HEK293 (cell line): ENCODE measurements at regions not wholly inside any gene's neighbourhood (a gene's known extent, or its start where the extent isn't known, plus 50 kb on each side); places are given as distances from the start of the nearest gene placed in this dataset.
A peak's percentile ranks its signal among the peaks of the same experiment; 100 is the strongest.

Experiments
- CTCF ChIA-PET: fragments of 350-600 bp; formaldehyde crosslinking; extraction: SDS; loops from one replicate; lab custom pipeline; 2021; ENCODE audit warnings: antibody characterized with exemption; lab: Yijun Ruan, JAX
- POLR2A ChIA-PET: fragments of 300-600 bp; formaldehyde crosslinking; extraction: SDS; loops from one replicate; lab custom pipeline; 2020; ENCODE audit warnings: antibody characterized with exemption, inconsistent platforms; lab: Yijun Ruan, JAX
- H3K27ac ChIP-seq: fragments of 200-500 bp; sonication (Bioruptor generic); 2 replicates; pipeline ENCODE4 v1.5.1; 2014; ENCODE audit warnings: low read depth, low read length, control low read depth, inconsistent platforms; ENCODE audit errors: extremely low read depth
- H3K36me3 ChIP-seq, 2 experiments: fragments of 200-500 bp in 1 of 2; sonication (Bioruptor generic) in 1 of 2; 1 replicate in 1 of 2; 2 replicates in 1 of 2; pipeline ENCODE4 v1.5.1; 2014 to 2017; ENCODE audit warnings: inconsistent platforms in 2 of 2, low read length in 2 of 2; ENCODE audit not compliant: control insufficient read depth in 2 of 2, insufficient read depth in 1 of 2
- H3K4me1 ChIP-seq: fragments of 200-500 bp; sonication (Bioruptor generic); 2 replicates; pipeline ENCODE4 v1.5.1; 2014; ENCODE audit warnings: mild to moderate bottlenecking, low read length, inconsistent platforms; ENCODE audit not compliant: control insufficient read depth, insufficient read depth
- H3K4me3 ChIP-seq: 2 replicates; pipeline ENCODE4 v1.5.1; 2011; ENCODE audit warnings: low read depth, mild to moderate bottlenecking, control low read depth, low read length, moderate library complexity
- H3K9me3 ChIP-seq: fragments of 200-500 bp; sonication (Bioruptor generic); 2 replicates; pipeline ENCODE4 v1.5.1; 2014; ENCODE audit warnings: low read depth, low read length, inconsistent platforms; ENCODE audit not compliant: control insufficient read depth, insufficient read depth
- KLF10 ChIP-seq: fragments of 450-650 bp; IDR thresholded peaks from 2 replicates; pipeline ENCODE4 v1.5.1; 2018; ENCODE audit warnings: missing biosample characterization, mild to moderate bottlenecking, missing genetic modification characterization
- KLF8 ChIP-seq: fragments of 450-650 bp; formaldehyde crosslinking; IDR thresholded peaks from 2 replicates; pipeline ENCODE4 v1.5.1; 2016; ENCODE audit warnings: missing biosample characterization, missing genetic modification characterization
- SCRT1 ChIP-seq: fragments of 450-650 bp; formaldehyde crosslinking; IDR thresholded peaks from 2 replicates; pipeline ENCODE4 v1.5.1; 2016; ENCODE audit warnings: missing biosample characterization, missing genetic modification characterization, borderline replicate concordance
- SCRT2 ChIP-seq: fragments of 450-650 bp; formaldehyde crosslinking; IDR thresholded peaks from 2 replicates; pipeline ENCODE4 v1.5.1; 2016; ENCODE audit warnings: missing biosample characterization, missing genetic modification characterization
- SP7 ChIP-seq: fragments of 450-650 bp; formaldehyde crosslinking; IDR thresholded peaks from 2 replicates; pipeline ENCODE4 v1.5.1; 2016; ENCODE audit warnings: missing biosample characterization, missing genetic modification characterization
- TRIM28 ChIP-seq: IDR thresholded peaks from 2 replicates; pipeline ENCODE4 v1.6.1; 2011; ENCODE audit warnings: low read length, control low read depth, borderline replicate concordance
- ZBTB17 ChIP-seq: fragments of 450-650 bp; formaldehyde crosslinking; IDR thresholded peaks from 2 replicates; pipeline ENCODE4 v1.5.1; 2016; ENCODE audit warnings: missing biosample characterization, missing genetic modification characterization
- ZFP41 ChIP-seq: fragments of 450-650 bp; formaldehyde crosslinking; IDR thresholded peaks from 2 replicates; pipeline ENCODE4 v1.5.1; 2016; ENCODE audit warnings: missing biosample characterization, missing genetic modification characterization, borderline replicate concordance
- ZNF146 ChIP-seq: fragments of 450-650 bp; formaldehyde crosslinking; IDR thresholded peaks from 2 replicates; pipeline ENCODE4 v1.5.1; 2016; ENCODE audit warnings: missing biosample characterization, missing genetic modification characterization
- ZNF175 ChIP-seq: fragments of 450-650 bp; formaldehyde crosslinking; IDR thresholded peaks from 2 replicates; pipeline ENCODE4 v1.5.1; 2016; ENCODE audit warnings: missing biosample characterization, missing genetic modification characterization
- ZNF221 ChIP-seq: fragments of 450-650 bp; formaldehyde crosslinking; IDR thresholded peaks from 2 replicates; pipeline ENCODE4 v1.5.1; 2017; ENCODE audit warnings: missing biosample characterization, missing genetic modification characterization, borderline replicate concordance
- ZNF24 ChIP-seq: fragments of 450-650 bp; formaldehyde crosslinking; IDR thresholded peaks from 2 replicates; pipeline ENCODE4 v1.5.1; 2016; ENCODE audit warnings: missing biosample characterization, missing genetic modification characterization
- ZNF302 ChIP-seq: fragments of 450-650 bp; formaldehyde crosslinking; IDR thresholded peaks from 2 replicates; pipeline ENCODE4 v1.5.1; 2016; ENCODE audit warnings: missing biosample characterization, missing genetic modification characterization, low read depth
- ZNF366 ChIP-seq: fragments of 450-650 bp; formaldehyde crosslinking; conservative IDR thresholded peaks from 2 replicates; pipeline ENCODE4 v1.5.1; 2016; ENCODE audit warnings: missing biosample characterization, missing genetic modification characterization
- ZNF394 ChIP-seq: fragments of 450-650 bp; formaldehyde crosslinking; IDR thresholded peaks from 2 replicates; pipeline ENCODE4 v1.5.1; 2016; ENCODE audit warnings: missing biosample characterization, missing genetic modification characterization, mild to moderate bottlenecking, moderate library complexity, borderline replicate concordance
- ZNF426 ChIP-seq: fragments of 450-650 bp; formaldehyde crosslinking; IDR thresholded peaks from 2 replicates; pipeline ENCODE4 v1.5.1; 2017; ENCODE audit warnings: missing biosample characterization, missing genetic modification characterization, mild to moderate bottlenecking, inconsistent platforms, moderate library complexity
- ZNF529 ChIP-seq: fragments of 450-650 bp; formaldehyde crosslinking; IDR thresholded peaks from 2 replicates; pipeline ENCODE4 v1.5.1; 2017; ENCODE audit warnings: missing genetic modification characterization, missing biosample characterization; ENCODE audit not compliant: insufficient replicate concordance
- ZNF549 ChIP-seq: fragments of 450-650 bp; IDR thresholded peaks from 2 replicates; pipeline ENCODE4 v1.5.1; 2018; ENCODE audit warnings: missing biosample characterization, missing genetic modification characterization, mild to moderate bottlenecking, inconsistent platforms, moderate library complexity
- ZNF623 ChIP-seq: fragments of 450-650 bp; formaldehyde crosslinking; IDR thresholded peaks from 2 replicates; pipeline ENCODE4 v1.5.1; 2016; ENCODE audit warnings: missing biosample characterization, missing genetic modification characterization
- ZNF629 ChIP-seq: fragments of 450-650 bp; formaldehyde crosslinking; IDR thresholded peaks from 2 replicates; pipeline ENCODE4 v1.5.1; 2017; ENCODE audit warnings: missing biosample characterization, missing genetic modification characterization
- ZNF660 ChIP-seq: fragments of 450-650 bp; IDR thresholded peaks from 2 replicates; pipeline ENCODE4 v1.5.1; 2018; ENCODE audit warnings: missing biosample characterization, mild to moderate bottlenecking, missing genetic modification characterization
- ZNF747 ChIP-seq: fragments of 450-650 bp; formaldehyde crosslinking; IDR thresholded peaks from 2 replicates; pipeline ENCODE4 v1.5.1; 2016; ENCODE audit warnings: missing biosample characterization, missing genetic modification characterization
- ZNF776 ChIP-seq: fragments of 450-650 bp; formaldehyde crosslinking; IDR thresholded peaks from 2 replicates; pipeline ENCODE4 v1.5.0; 2017; ENCODE audit warnings: missing biosample characterization, missing genetic modification characterization, borderline replicate concordance
- ZNF785 ChIP-seq: fragments of 450-650 bp; formaldehyde crosslinking; IDR thresholded peaks from 2 replicates; pipeline ENCODE4 v1.5.1; 2016; ENCODE audit warnings: missing biosample characterization, missing genetic modification characterization
- TF ChIP-seq, protein P1 (sequence below): fragments of 450-650 bp; formaldehyde crosslinking; IDR thresholded peaks from 2 replicates; pipeline ENCODE4 v1.5.1; 2016; ENCODE audit warnings: missing biosample characterization, missing genetic modification characterization
- TF ChIP-seq, protein P2 (sequence below): fragments of 450-650 bp; formaldehyde crosslinking; IDR thresholded peaks from 2 replicates; pipeline ENCODE4 v1.5.1; 2016; ENCODE audit warnings: missing biosample characterization, missing genetic modification characterization
- TF ChIP-seq, protein P3 (sequence below): fragments of 450-650 bp; formaldehyde crosslinking; IDR thresholded peaks from 2 replicates; pipeline ENCODE4 v1.5.1; 2016; ENCODE audit warnings: missing biosample characterization, missing genetic modification characterization
- TF ChIP-seq, protein P4 (sequence below): fragments of 450-650 bp; formaldehyde crosslinking; IDR thresholded peaks from 2 replicates; pipeline ENCODE4 v1.5.1; 2016; ENCODE audit warnings: missing biosample characterization, missing genetic modification characterization, low read depth
- TF ChIP-seq, protein P5 (sequence below): fragments of 450-650 bp; formaldehyde crosslinking; conservative IDR thresholded peaks from 2 replicates; pipeline ENCODE4 v1.5.1; 2016; ENCODE audit warnings: low read depth, missing biosample characterization, missing genetic modification characterization

DNA sequence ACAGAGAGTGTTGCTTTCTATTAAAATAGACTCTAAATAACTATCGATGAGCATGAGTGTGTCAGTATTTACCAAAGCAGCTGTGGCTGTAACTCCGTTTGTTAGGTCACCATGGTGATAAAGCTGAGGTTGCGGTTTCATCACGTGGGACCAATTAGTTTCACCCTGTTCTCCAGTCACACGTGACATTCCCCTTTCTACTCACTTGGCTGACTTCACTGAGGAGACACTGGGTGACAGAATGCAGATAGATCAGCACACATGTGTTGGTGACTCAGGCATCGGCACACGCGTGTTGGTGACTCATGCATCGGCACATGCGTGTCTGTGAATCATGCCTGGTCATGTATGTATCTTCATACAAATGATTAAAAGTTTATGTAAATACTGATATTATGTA, 285.4 kb downstream of the THBS2 start:
- H3K4me1 ChIP-seq, result 0 out of 2 replicates have a peak, but pooled peaks cover 4% of the 10 kb centered on the region
- CTCF ChIA-PET, result interaction anchor here (0.9 kb wide), 1 partner anchor 11 kb away, joined by 3 read pairs; no protein-coding TSS in a partner anchor
- no peaks in the 10 kb centered on the region for H3K36me3 ChIP-seq
- POLR2A ChIA-PET, result no interaction called here
- H3K9me3 ChIP-seq, result no peaks in the 10 kb centered on the region; the same call in 1 of the 2 replicates
- H3K27ac ChIP-seq, result no peak overlapping the region; the same call in 1 of the 2 replicates
- no peak overlapping the region for H3K4me3 ChIP-seq
- TF ChIP-seq ZFP41 (tag by site-specific recombination) (no peak), ZNF776 (tag by site-specific recombination) (no peak), ZNF629 (peak; percentile 74), ZNF549 (no peak), ZNF747 (tag by site-specific recombination) (no peak), SCRT1 (tag by site-specific recombination) (no peak), ZNF426 (tag by site-specific recombination) (no peak), ZNF175 (no peak), ZNF623 (tag by site-specific recombination) (peak; percentile 21; the same call in 1 of the 2 replicates), ZNF24 (tag by site-specific recombination) (peak; percentile 81), ZBTB17 (tag by site-specific recombination) (peak; percentile 81), ZNF302 (tag by site-specific recombination) (no peak), SP7 (peak; percentile 65), ZNF785 (tag by site-specific recombination) (no peak), TRIM28 (peak; percentile 92), KLF10 (tag by site-specific recombination) (no peak), SCRT2 (tag by site-specific recombination) (peak; percentile 36; the same call in 1 of the 2 replicates), KLF8 (tag by site-specific recombination) (peak; percentile 45), ZNF146 (no peak), ZNF221 (no peak), ZNF660 (peak; percentile 64; the same call in 1 of the 2 replicates), ZNF529 (tag by site-specific recombination) (no peak), ZNF394 (tag by site-specific recombination) (peak; percentile 70), ZNF366 (tag by site-specific recombination) (peak; percentile 77)
- TF ChIP-seq, protein P1, sequence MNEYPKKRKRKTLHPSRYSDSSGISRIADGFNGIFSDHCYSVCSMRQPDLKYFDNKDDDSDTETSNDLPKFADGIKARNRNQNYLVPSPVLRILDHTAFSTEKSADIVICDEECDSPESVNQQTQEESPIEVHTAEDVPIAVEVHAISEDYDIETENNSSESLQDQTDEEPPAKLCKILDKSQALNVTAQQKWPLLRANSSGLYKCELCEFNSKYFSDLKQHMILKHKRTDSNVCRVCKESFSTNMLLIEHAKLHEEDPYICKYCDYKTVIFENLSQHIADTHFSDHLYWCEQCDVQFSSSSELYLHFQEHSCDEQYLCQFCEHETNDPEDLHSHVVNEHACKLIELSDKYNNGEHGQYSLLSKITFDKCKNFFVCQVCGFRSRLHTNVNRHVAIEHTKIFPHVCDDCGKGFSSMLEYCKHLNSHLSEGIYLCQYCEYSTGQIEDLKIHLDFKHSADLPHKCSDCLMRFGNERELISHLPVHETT (tag by site-specific recombination), result peak; percentile 35; the same call in 1 of the 2 replicates
- TF ChIP-seq, protein P2, sequence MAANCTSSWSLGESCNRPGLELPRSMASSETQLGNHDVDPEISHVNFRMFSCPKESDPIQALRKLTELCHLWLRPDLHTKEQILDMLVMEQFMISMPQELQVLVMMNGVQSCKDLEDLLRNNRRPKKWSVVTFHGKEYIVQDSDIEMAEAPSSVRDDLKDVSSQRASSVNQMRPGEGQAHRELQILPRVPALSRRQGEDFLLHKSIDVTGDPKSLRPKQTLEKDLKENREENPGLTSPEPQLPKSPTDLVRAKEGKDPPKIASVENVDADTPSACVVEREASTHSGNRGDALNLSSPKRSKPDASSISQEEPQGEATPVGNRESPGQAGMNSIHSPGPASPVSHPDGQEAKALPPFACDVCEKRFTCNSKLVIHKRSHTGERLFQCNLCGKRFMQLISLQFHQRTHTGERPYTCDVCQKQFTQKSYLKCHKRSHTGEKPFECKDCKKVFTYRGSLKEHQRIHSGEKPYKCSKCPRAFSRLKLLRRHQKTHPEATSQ (tag by site-specific recombination), result no peak
- TF ChIP-seq, protein P3, sequence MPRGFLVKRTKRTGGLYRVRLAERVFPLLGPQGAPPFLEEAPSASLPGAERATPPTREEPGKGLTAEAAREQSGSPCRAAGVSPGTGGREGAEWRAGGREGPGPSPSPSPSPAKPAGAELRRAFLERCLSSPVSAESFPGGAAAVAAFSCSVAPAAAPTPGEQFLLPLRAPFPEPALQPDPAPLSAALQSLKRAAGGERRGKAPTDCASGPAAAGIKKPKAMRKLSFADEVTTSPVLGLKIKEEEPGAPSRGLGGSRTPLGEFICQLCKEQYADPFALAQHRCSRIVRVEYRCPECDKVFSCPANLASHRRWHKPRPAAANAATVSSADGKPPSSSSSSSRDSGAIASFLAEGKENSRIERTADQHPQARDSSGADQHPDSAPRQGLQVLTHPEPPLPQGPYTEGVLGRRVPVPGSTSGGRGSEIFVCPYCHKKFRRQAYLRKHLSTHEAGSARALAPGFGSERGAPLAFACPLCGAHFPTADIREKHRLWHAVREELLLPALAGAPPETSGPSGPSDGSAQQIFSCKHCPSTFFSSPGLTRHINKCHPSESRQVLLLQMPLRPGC (tag by site-specific recombination), result peak; percentile 82
- TF ChIP-seq, protein P4, sequence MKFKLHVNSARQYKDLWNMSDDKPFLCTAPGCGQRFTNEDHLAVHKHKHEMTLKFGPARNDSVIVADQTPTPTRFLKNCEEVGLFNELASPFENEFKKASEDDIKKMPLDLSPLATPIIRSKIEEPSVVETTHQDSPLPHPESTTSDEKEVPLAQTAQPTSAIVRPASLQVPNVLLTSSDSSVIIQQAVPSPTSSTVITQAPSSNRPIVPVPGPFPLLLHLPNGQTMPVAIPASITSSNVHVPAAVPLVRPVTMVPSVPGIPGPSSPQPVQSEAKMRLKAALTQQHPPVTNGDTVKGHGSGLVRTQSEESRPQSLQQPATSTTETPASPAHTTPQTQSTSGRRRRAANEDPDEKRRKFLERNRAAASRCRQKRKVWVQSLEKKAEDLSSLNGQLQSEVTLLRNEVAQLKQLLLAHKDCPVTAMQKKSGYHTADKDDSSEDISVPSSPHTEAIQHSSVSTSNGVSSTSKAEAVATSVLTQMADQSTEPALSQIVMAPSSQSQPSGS (tag by site-specific recombination), result peak; percentile 49; the same call in 1 of the 2 replicates
- TF ChIP-seq, protein P5, sequence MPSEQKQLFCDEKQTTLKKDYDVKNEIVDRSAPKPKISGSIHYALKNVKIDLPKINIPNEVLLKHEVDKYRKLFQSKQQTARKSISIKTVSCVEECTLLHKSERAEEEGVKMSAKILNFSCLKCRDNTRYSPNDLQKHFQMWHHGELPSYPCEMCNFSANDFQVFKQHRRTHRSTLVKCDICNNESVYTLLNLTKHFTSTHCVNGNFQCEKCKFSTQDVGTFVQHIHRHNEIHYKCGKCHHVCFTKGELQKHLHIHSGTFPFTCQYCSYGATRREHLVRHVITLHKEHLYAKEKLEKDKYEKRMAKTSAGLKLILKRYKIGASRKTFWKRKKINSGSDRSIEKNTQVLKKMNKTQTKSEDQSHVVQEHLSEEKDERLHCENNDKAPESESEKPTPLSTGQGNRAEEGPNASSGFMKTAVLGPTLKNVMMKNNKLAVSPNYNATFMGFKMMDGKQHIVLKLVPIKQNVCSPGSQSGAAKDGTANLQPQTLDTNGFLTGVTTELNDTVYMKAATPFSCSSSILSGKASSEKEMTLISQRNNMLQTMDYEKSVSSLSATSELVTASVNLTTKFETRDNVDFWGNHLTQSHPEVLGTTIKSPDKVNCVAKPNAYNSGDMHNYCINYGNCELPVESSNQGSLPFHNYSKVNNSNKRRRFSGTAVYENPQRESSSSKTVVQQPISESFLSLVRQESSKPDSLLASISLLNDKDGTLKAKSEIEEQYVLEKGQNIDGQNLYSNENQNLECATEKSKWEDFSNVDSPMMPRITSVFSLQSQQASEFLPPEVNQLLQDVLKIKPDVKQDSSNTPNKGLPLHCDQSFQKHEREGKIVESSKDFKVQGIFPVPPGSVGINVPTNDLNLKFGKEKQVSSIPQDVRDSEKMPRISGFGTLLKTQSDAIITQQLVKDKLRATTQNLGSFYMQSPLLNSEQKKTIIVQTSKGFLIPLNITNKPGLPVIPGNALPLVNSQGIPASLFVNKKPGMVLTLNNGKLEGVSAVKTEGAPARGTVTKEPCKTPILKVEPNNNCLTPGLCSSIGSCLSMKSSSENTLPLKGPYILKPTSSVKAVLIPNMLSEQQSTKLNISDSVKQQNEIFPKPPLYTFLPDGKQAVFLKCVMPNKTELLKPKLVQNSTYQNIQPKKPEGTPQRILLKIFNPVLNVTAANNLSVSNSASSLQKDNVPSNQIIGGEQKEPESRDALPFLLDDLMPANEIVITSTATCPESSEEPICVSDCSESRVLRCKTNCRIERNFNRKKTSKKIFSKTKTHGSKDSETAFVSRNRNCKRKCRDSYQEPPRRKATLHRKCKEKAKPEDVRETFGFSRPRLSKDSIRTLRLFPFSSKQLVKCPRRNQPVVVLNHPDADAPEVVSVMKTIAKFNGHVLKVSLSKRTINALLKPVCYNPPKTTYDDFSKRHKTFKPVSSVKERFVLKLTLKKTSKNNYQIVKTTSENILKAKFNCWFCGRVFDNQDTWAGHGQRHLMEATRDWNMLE, result peak; percentile 36
